HUES6 (cell line): ENCODE measurements at regions not wholly inside any gene's neighbourhood (a gene's known extent, or its start where the extent isn't known, plus 50 kb on each side); places are given as distances from the start of the nearest gene placed in this dataset.
A peak's percentile ranks its signal among the peaks of the same experiment; 100 is the strongest.

ENCODE experiments used
- H3K27ac ChIP-seq: 2 replicates; pipeline ENCODE4 v1.7.0; 2013; ENCODE audit warnings: low read depth, mild to moderate bottlenecking, low read length, inconsistent platforms
- H3K27me3 ChIP-seq: 2 replicates; pipeline ENCODE4 v1.6.1; 2013; ENCODE audit warnings: low read length; ENCODE audit not compliant: control insufficient read depth, insufficient read depth
- H3K36me3 ChIP-seq: 2 replicates; pipeline ENCODE4 v1.6.1; 2013; ENCODE audit warnings: low read length; ENCODE audit not compliant: control insufficient read depth, insufficient read depth
- H3K4me1 ChIP-seq: 2 replicates; pipeline ENCODE4 v1.6.1; 2013; ENCODE audit warnings: low read length; ENCODE audit not compliant: control insufficient read depth, insufficient read depth
- H3K4me3 ChIP-seq: 2 replicates; pipeline ENCODE4 v1.5.1; 2013; ENCODE audit warnings: low read depth, low read length
- H3K9ac ChIP-seq: one replicate; pipeline ENCODE4 v1.6.1; 2013; ENCODE audit warnings: mild to moderate bottlenecking, low read length
- H3K9me3 ChIP-seq: 2 replicates; pipeline ENCODE4 v1.6.1; 2013; ENCODE audit warnings: low read depth, low read length; ENCODE audit not compliant: control insufficient read depth, insufficient read depth

DNA sequence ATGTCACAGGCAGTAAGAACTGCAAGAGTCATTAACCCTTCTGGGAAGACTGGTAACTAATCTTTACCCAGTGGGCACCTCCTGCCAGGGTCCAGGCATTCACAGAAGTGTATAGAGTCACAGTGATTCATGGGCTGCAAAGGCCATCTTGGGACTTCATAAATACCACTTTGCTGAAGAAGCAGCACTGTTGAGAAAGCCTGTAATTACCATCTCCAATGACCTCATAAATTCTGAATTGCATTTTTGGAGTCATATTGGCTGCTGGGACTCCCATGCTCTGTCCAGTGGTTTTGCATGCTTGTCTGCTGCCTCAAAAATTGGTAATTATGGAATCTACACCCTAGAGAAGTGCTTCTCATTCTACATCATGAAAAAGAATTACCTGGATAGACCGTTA, 837.2 kb downstream of the NTRK3 start:
- no peaks in the 10 kb centered on the region for H3K9me3 ChIP-seq
- H3K27ac ChIP-seq, result no peak overlapping the region
- H3K27me3 ChIP-seq, result no peaks in the 10 kb centered on the region
- no peaks in the 10 kb centered on the region for H3K36me3 ChIP-seq
- H3K4me1 ChIP-seq, result peaks cover 4% of the 10 kb centered on the region; the same call in 1 of the 2 replicates
- no peak overlapping the region for H3K4me3 ChIP-seq
- H3K9ac ChIP-seq, result no peak overlapping the region

DNA sequence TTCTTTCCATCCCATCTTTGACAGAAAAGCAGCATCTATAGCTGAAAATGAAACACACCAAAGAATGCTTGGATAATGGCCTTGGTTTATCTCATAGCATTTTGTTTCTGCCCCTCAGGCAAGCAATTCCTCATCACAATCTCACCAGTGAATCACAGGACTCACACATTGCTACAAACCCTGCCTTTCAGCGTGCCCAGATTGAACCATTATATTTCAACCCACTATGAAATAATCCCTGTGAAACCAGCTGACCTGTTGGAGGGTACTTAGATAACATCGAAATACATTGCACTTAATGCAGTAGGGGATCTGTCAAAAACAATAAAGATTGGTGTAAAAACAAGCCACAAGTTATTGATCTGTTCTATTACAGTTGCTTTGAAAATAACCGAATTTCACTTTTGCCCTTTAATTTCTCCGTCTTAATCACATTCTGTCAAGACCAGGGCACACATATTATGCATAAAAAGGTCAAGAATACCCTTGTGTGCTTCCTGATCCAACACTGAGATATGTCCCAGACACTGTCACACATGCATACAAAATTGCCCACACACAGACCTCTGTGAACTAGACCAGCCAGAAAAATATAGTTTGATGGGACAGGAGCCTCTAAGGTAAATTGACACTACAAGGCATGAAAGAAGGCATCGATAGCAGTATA, 839.8 kb downstream of the NTRK3 start:
- H3K4me1 ChIP-seq, result peaks cover 7% of the 10 kb centered on the region; the same call in 1 of the 2 replicates
- H3K9ac ChIP-seq, result no peak overlapping the region
- H3K27ac ChIP-seq, result no peak overlapping the region
- no peaks in the 10 kb centered on the region for H3K9me3 ChIP-seq
- no peaks in the 10 kb centered on the region for H3K27me3 ChIP-seq
- no peak overlapping the region for H3K4me3 ChIP-seq
- H3K36me3 ChIP-seq, result no peaks in the 10 kb centered on the region

DNA sequence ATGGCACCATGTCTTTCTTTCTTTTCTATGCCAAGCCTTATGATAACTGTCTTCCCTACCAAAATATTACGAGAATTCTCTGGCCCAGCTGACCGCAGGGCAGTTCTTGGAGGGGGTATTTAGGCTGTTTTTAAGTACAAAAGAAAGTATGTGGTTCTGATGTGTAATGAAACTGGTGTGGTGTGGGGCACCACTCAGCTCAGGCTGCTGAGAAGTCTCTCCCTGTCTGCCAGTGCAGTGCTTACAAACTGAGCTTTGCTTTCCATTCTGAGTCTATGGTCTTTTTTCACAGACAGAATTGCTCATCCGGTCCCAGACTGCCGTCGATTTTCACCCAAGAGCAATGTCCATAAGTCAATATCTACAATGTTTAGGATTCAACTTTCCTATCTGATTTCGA, 847.6 kb downstream of the NTRK3 start:
- no peaks in the 10 kb centered on the region; the same call in 1 of the 2 replicates for H3K4me1 ChIP-seq
- no peaks in the 10 kb centered on the region for H3K27me3 ChIP-seq
- H3K9ac ChIP-seq, result no peak overlapping the region
- no peaks in the 10 kb centered on the region for H3K9me3 ChIP-seq
- H3K4me3 ChIP-seq, result no peak overlapping the region
- H3K27ac ChIP-seq, result no peak overlapping the region
- H3K36me3 ChIP-seq, result no peaks in the 10 kb centered on the region

DNA sequence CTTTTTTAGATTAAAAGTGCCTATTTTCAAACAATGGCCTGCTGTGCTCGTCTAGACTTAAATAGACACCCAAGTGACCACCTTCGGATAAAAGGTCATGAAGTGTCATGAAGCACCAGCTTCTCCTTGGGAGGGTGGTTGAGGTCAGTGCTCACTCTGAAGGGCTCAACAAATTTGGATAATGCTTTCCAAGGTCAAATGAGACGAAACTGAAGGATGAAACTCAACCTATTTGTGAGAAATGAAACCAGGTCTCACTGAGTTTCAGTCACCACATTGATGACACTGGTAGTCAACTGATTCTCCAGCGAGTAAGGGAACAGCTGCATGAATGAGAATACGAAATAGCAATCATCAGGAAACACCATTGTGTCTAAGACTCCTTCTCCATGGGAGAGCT, 852.6 kb downstream of the NTRK3 start:
- Histone ChIP-seq H3K27ac (no peak overlapping the region), H3K9ac (no peak overlapping the region)

DNA sequence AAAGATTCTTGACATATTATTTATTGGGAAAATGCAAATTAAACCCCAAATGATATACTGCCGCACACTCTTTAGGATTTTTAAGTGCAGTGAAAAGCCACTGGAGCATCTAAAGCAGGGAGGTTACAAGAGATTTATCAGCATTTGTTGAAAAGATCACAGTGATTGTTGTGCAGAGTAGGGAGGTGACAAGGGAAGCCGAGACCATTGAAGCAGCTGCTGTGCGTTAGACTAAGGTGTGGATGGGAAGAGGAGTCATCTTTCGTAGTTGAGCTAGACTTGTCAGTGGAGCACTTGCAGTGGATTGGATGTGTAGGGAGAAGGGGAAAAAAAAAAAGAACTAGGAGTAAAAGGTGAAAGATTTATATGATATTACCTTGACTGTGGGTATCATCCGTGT, 854.6 kb downstream of the NTRK3 start:
- no peaks in the 10 kb centered on the region for H3K27me3 ChIP-seq
- H3K4me1 ChIP-seq, result no peaks in the 10 kb centered on the region
- no peak overlapping the region for H3K27ac ChIP-seq
- no peaks in the 10 kb centered on the region for H3K36me3 ChIP-seq
- H3K9me3 ChIP-seq, result no peaks in the 10 kb centered on the region
- H3K4me3 ChIP-seq, result no peak overlapping the region
- no peak overlapping the region for H3K9ac ChIP-seq

More for the DNA sequence above, 852.6 kb downstream of the NTRK3 start:
- Histone ChIP-seq H3K4me3 (no peak overlapping the region), H3K27me3 (no peaks in the 10 kb centered on the region), H3K36me3 (no peaks in the 10 kb centered on the region), H3K9me3 (no peaks in the 10 kb centered on the region), H3K4me1 (no peaks in the 10 kb centered on the region)

DNA sequence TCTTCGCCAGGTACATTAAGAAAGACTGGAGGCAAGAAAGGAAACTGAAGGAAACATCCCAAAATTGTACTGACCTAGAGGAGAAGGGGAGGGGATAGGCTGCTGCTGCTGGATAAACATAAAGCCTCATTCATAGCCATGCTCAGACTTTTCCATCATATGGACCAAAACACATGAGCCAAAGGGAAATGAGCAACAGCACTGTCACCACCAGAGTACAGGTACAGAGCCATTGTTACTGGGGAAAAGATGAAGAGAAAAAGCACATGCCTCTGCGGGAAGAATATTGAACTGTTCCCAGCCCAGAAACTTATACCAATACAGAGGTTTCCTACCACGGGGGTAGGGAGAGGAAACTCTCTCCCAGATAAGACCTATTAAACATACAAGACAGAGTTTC, 861.9 kb downstream of the NTRK3 start:
- H3K9ac ChIP-seq, result no peak overlapping the region
- no peak overlapping the region for H3K27ac ChIP-seq
- no peaks in the 10 kb centered on the region for H3K36me3 ChIP-seq
- no peaks in the 10 kb centered on the region for H3K27me3 ChIP-seq
- no peaks in the 10 kb centered on the region for H3K4me1 ChIP-seq
- peaks cover 13% of the 10 kb centered on the region for H3K9me3 ChIP-seq
- H3K4me3 ChIP-seq, result no peak overlapping the region

DNA sequence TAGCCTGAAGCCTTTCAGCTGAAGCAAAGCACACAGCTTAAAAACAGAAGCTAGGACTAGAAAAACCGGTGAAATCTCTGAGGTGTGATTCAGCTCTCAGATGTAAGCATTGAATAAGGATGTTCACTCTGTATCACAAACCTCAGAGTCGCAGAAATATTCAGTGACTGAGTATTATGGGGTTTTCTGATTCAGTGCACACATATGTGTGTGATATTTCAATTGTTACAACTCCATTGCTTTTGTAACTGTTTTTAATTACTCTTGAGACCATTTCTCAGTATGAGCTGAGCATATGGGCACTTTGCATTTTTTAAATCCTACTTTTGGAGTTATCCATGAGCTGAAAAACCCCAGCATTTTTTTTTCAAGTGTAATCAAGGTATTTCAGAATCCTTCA, 868.8 kb downstream of the NTRK3 start:
- H3K9me3 ChIP-seq, result no peaks in the 10 kb centered on the region
- H3K36me3 ChIP-seq, result no peaks in the 10 kb centered on the region
- no peak overlapping the region for H3K4me3 ChIP-seq
- H3K9ac ChIP-seq, result no peak overlapping the region
- no peaks in the 10 kb centered on the region for H3K4me1 ChIP-seq
- H3K27ac ChIP-seq, result no peak overlapping the region
- no peaks in the 10 kb centered on the region for H3K27me3 ChIP-seq

DNA sequence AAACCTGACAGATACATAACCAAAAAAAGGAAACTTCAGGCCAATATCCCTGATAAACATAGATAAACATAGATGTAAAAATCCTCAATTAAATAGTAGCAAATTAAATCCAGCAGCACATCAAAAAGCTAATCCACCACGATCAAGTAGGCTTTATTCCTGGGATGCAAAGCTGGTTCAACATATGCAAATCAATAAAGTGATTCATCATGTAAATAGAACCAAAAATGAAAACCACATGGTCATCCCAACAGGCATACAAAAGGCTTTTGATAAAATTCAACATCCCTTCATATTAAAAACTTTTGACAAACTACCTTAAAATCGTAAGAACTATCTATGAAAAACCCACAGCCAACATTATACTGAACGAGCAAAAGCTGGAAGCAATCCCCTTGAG, 882.2 kb downstream of the NTRK3 start:
- H3K9ac ChIP-seq, result no peak overlapping the region
- H3K4me1 ChIP-seq, result peaks cover 5% of the 10 kb centered on the region; the same call in 1 of the 2 replicates
- H3K27ac ChIP-seq, result no peak overlapping the region
- H3K9me3 ChIP-seq, result peaks cover 27% of the 10 kb centered on the region
- H3K4me3 ChIP-seq, result no peak overlapping the region
- H3K27me3 ChIP-seq, result no peaks in the 10 kb centered on the region
- H3K36me3 ChIP-seq, result no peaks in the 10 kb centered on the region

DNA sequence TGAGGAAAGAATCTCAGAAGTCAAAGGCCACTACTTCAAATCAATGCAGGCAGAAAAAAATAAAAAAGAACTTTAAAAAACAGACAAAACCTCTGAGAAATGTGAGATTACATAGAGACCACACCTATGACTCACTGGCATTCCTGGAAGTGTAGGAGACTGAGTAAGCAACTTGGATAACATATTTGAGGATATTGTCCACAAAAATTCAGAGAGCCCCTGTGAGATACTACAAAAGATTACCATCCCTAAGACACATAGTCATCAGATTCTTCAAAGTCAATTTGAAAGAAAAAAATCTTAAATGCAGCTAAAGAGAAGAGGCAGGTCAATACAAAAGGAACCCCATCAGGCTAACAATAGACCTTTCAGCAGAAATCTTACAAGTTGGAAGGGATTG, 887.3 kb downstream of the NTRK3 start:
- H3K4me3 ChIP-seq, result no peak overlapping the region
- peaks cover 15% of the 10 kb centered on the region for H3K9me3 ChIP-seq
- no peaks in the 10 kb centered on the region for H3K27me3 ChIP-seq
- H3K9ac ChIP-seq, result no peak overlapping the region
- 0 out of 2 replicates have a peak overlapping the region, but pooled peaks have one; percentile 30 for H3K27ac ChIP-seq
- peaks cover 8% of the 10 kb centered on the region; the same call in 1 of the 2 replicates for H3K4me1 ChIP-seq
- H3K36me3 ChIP-seq, result no peaks in the 10 kb centered on the region

DNA sequence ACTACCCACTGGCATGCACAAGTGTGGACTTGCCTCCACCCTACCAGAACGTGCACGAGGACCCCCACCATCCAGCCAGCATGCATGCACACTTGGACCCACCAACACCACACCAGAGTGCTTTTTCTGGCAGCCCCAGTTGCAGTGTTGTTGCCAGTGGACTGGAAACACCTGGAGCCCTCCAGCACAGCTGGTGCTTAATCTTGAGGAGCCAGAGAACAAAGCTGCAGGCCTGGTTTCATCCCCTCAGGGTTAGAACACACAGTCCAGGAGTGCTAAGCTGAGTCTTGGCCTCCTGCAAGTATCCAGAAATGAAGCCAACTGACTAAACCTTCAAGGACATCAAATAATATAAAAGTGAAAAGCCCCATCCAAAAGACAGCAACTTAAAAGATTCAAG, 888.0 kb downstream of the NTRK3 start:
- no peak overlapping the region for H3K9ac ChIP-seq
- no peak overlapping the region for H3K27ac ChIP-seq
- H3K36me3 ChIP-seq, result no peaks in the 10 kb centered on the region
- H3K27me3 ChIP-seq, result no peaks in the 10 kb centered on the region
- H3K4me1 ChIP-seq, result peaks cover 8% of the 10 kb centered on the region; the same call in 1 of the 2 replicates
- peaks cover 15% of the 10 kb centered on the region for H3K9me3 ChIP-seq
- H3K4me3 ChIP-seq, result no peak overlapping the region

DNA sequence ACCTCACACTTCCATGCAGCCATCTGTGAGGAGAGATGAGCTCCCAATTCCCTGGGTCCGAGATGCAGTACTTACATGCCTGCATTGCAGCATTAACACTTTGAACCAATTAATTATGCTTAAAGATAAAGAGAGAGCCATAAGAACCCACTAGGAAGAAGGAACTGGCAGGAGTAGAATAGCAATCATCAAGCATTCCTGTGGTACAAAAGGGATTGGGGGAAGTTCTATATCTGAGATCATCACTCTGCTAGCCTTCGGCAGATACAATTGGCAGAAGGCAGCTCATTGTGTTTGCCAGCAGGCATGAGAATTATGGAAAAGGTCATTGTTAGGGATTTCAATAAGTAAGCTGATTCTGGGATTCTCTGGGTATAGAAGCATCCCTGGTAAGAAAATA, 891.4 kb downstream of the NTRK3 start:
- Histone ChIP-seq H3K4me3 (no peak overlapping the region), H3K27ac (no peak overlapping the region), H3K4me1 (peaks cover 8% of the 10 kb centered on the region; the same call in 1 of the 2 replicates), H3K36me3 (no peaks in the 10 kb centered on the region), H3K27me3 (no peaks in the 10 kb centered on the region), H3K9ac (no peak overlapping the region), H3K9me3 (peaks cover 12% of the 10 kb centered on the region)
